ENCODE measurements at regions not wholly inside any gene's neighbourhood (a gene's known extent, or its start where the extent isn't known, plus 50 kb on each side); places are given as distances from the start of the nearest gene placed in this dataset.

- Histone ChIP-seq H3K36me3 (ENCODE audit: insufficient read depth, low read length) (no peaks in the 10 kb centered on the region), H3K4me3 (ENCODE audit: low read length in 2 of 2) (no peak overlapping the region), H3K4me1 (ENCODE audit: insufficient read depth, low read length) (no peaks in the 10 kb centered on the region), H3K27me3 (ENCODE audit: insufficient read depth, low read length) (no peaks in the 10 kb centered on the region), H3K27ac (ENCODE audit: low read depth, low read length) (no peak overlapping the region), H3K9me3 (ENCODE audit: control insufficient read depth in 1 of 2, low read length in 2 of 2) (no peaks in the 10 kb centered on the region)
- no peak for DNase-seq
- H3K4me3 Mint-ChIP-seq, result no peak overlapping the region
- H3K4me1 Mint-ChIP-seq, result no peaks in the 10 kb centered on the region
- intact Hi-C loops (cut with micrococcal nuclease), result no loop called here
- no peaks in the 10 kb centered on the region for H3K27me3 Mint-ChIP-seq
- peaks cover 0 to 2% (median 0%) of the 10 kb centered on the region in 8 donors for H3K9me3 Mint-ChIP-seq
- CTCF ChIA-PET (ENCODE audit: partially characterized antibody), result no interaction called here
- no peaks in the 10 kb centered on the region for H3K36me3 Mint-ChIP-seq
- no peak overlapping the region for H3K27ac Mint-ChIP-seq
- POLR2A ChIA-PET (ENCODE audit: partially characterized antibody), result no interaction called here
These were observed 293.5 kb upstream of the FSTL5 start for GRCh38 chr4:162457071-162457865.

- ChIA-PET POLR2A (ENCODE audit: partially characterized antibody) (no interaction called here), CTCF (ENCODE audit: partially characterized antibody) (no interaction called here)
- H3K36me3 ChIP-seq (ENCODE audit: insufficient read depth, low read length), result no peaks in the 10 kb centered on the region
- Mint-ChIP-seq H3K27ac (no peak overlapping the region), H3K4me1 (no peaks in the 10 kb centered on the region), H3K27me3 (no peaks in the 10 kb centered on the region), H3K9me3 (peaks cover 0 to 2% (median 0%) of the 10 kb centered on the region in 8 donors), H3K36me3 (no peaks in the 10 kb centered on the region), H3K4me3 (no peak overlapping the region)
- intact Hi-C loops (cut with micrococcal nuclease), result no loop called here
- no peak overlapping the region for H3K4me3 ChIP-seq (ENCODE audit: low read length in 2 of 2)
- no peak overlapping the region for H3K27ac ChIP-seq (ENCODE audit: low read depth, low read length)
- H3K27me3 ChIP-seq (ENCODE audit: insufficient read depth, low read length), result no peaks in the 10 kb centered on the region
- H3K9me3 ChIP-seq (ENCODE audit: control insufficient read depth in 1 of 2, low read length in 2 of 2), result no peaks in the 10 kb centered on the region
- no peaks in the 10 kb centered on the region for H3K4me1 ChIP-seq (ENCODE audit: insufficient read depth, low read length)
- no peak for DNase-seq
These were observed 292.3 kb upstream of the FSTL5 start for GRCh38 chr4:162456106-162456505.

DNA sequence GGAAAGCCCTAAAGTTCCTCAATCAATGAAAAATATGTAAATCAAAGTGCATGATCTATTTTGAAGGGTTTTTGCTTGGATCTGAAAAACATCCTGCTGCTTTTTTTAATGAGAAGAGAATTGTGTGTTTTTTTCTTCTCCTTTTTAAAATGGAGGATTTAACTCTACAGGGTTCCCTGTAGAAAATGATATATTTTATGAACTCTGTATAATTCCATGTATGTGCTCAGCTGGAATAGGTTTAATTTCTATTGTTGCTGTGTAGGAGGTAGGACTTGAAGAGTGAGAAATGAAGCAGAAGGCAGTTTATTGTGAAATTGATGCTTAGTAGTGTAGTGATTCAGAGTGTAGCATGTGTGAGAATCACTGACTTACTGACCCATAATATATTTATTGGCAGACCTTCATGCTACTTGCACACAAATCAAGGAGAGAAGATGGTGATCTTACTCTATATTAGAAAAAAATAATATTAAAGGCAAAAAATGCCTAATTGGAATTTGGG, 286.8 kb upstream of the FSTL5 start:
- no peaks in the 10 kb centered on the region for H3K4me1 ChIP-seq (ENCODE audit: insufficient read depth, low read length)
- DNase-seq, result no peak
- H3K27ac ChIP-seq (ENCODE audit: low read depth, low read length), result no peak overlapping the region
- CTCF ChIA-PET (ENCODE audit: partially characterized antibody), result no interaction called here
- Mint-ChIP-seq H3K36me3 (no peaks in the 10 kb centered on the region), H3K4me3 (no peak overlapping the region), H3K9me3 (peaks cover 0 to 2% (median 0%) of the 10 kb centered on the region in 8 donors), H3K27ac (no peak overlapping the region), H3K27me3 (no peaks in the 10 kb centered on the region), H3K4me1 (no peaks in the 10 kb centered on the region)
- no peaks in the 10 kb centered on the region for H3K36me3 ChIP-seq (ENCODE audit: insufficient read depth, low read length)
- POLR2A ChIA-PET (ENCODE audit: partially characterized antibody), result no interaction called here
- H3K27me3 ChIP-seq (ENCODE audit: insufficient read depth, low read length), result no peaks in the 10 kb centered on the region
- no peaks in the 10 kb centered on the region for H3K9me3 ChIP-seq (ENCODE audit: control insufficient read depth in 1 of 2, low read length in 2 of 2)
- intact Hi-C loops (cut with micrococcal nuclease), result no loop called here
- no peak overlapping the region for H3K4me3 ChIP-seq (ENCODE audit: low read length in 2 of 2)

- Histone ChIP-seq H3K36me3 (ENCODE audit: insufficient read depth, low read length) (no peaks in the 10 kb centered on the region), H3K4me3 (ENCODE audit: low read length in 2 of 2) (no peak overlapping the region), H3K4me1 (ENCODE audit: insufficient read depth, low read length) (no peaks in the 10 kb centered on the region), H3K27me3 (ENCODE audit: insufficient read depth, low read length) (no peaks in the 10 kb centered on the region), H3K9me3 (ENCODE audit: control insufficient read depth in 1 of 2, low read length in 2 of 2) (no peaks in the 10 kb centered on the region), H3K27ac (ENCODE audit: low read depth, low read length) (no peak overlapping the region)
- H3K27ac Mint-ChIP-seq, result no peak overlapping the region
- CTCF ChIA-PET (ENCODE audit: partially characterized antibody), result no interaction called here
- POLR2A ChIA-PET (ENCODE audit: partially characterized antibody), result no interaction called here
- H3K4me1 Mint-ChIP-seq, result no peaks in the 10 kb centered on the region
- no peaks in the 10 kb centered on the region for H3K27me3 Mint-ChIP-seq
- H3K36me3 Mint-ChIP-seq, result no peaks in the 10 kb centered on the region
- peaks cover 0 to 2% (median 0%) of the 10 kb centered on the region in 8 donors for H3K9me3 Mint-ChIP-seq
- no peak overlapping the region for H3K4me3 Mint-ChIP-seq
- intact Hi-C loops (cut with micrococcal nuclease), result no loop called here
- no peak for DNase-seq
These were observed 279.7 kb upstream of the FSTL5 start for GRCh38 chr4:162443510-162443909.

GRCh38 chr4:162442128-162442527, 278.3 kb upstream of the FSTL5 start:
- no peaks in the 10 kb centered on the region for H3K27me3 ChIP-seq (ENCODE audit: insufficient read depth, low read length)
- H3K36me3 ChIP-seq (ENCODE audit: insufficient read depth, low read length), result no peaks in the 10 kb centered on the region
- intact Hi-C loops (cut with micrococcal nuclease), result no loop called here
- Mint-ChIP-seq H3K36me3 (no peaks in the 10 kb centered on the region), H3K4me3 (no peak overlapping the region), H3K27me3 (no peaks in the 10 kb centered on the region), H3K4me1 (no peaks in the 10 kb centered on the region), H3K9me3 (peaks cover 0 to 2% (median 0%) of the 10 kb centered on the region in 8 donors), H3K27ac (no peak overlapping the region)
- no peaks in the 10 kb centered on the region for H3K9me3 ChIP-seq (ENCODE audit: control insufficient read depth in 1 of 2, low read length in 2 of 2)
- H3K4me1 ChIP-seq (ENCODE audit: insufficient read depth, low read length), result no peaks in the 10 kb centered on the region
- ChIA-PET POLR2A (ENCODE audit: partially characterized antibody) (no interaction called here), CTCF (ENCODE audit: partially characterized antibody) (no interaction called here)
- H3K27ac ChIP-seq (ENCODE audit: low read depth, low read length), result no peak overlapping the region
- no peak for DNase-seq
- no peak overlapping the region for H3K4me3 ChIP-seq (ENCODE audit: low read length in 2 of 2)

- ChIA-PET POLR2A (ENCODE audit: partially characterized antibody) (no interaction called here), CTCF (ENCODE audit: partially characterized antibody) (no interaction called here)
- Mint-ChIP-seq H3K4me3 (no peak overlapping the region), H3K4me1 (no peaks in the 10 kb centered on the region), H3K9me3 (peaks cover 0 to 5% (median 1%) of the 10 kb centered on the region in 8 donors), H3K27me3 (no peaks in the 10 kb centered on the region), H3K27ac (no peak overlapping the region), H3K36me3 (no peaks in the 10 kb centered on the region)
- no peak overlapping the region for H3K4me3 ChIP-seq (ENCODE audit: low read length in 2 of 2)
- H3K9me3 ChIP-seq (ENCODE audit: control insufficient read depth in 1 of 2, low read length in 2 of 2), result no peaks in the 10 kb centered on the region
- intact Hi-C loops (cut with micrococcal nuclease), result no loop called here
- no peaks in the 10 kb centered on the region for H3K36me3 ChIP-seq (ENCODE audit: insufficient read depth, low read length)
- no peak overlapping the region for H3K27ac ChIP-seq (ENCODE audit: low read depth, low read length)
- no peak for DNase-seq
- no peaks in the 10 kb centered on the region for H3K27me3 ChIP-seq (ENCODE audit: insufficient read depth, low read length)
- no peaks in the 10 kb centered on the region for H3K4me1 ChIP-seq (ENCODE audit: insufficient read depth, low read length)
These were observed 258.5 kb upstream of the FSTL5 start for GRCh38 chr4:162422312-162422711.

DNA sequence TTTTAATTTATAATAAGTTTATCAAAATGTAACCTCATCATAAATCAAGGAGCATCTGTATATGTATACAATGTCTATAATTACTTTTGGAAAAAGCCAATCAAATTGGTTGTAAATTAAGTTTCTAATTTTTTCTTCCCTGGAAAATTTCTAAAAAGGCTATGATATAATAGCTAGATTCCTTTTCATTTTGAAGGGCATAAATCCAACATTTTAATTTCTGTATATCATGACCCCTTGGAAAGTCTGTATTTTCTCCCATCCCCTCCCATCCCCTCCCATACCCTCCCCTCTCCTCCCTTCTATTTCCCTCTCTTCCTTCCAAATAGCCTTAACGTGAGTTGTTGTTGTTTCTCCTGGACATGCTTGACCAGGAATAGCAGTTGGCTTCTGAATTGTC, 247.1 kb upstream of the FSTL5 start:
- Histone ChIP-seq H3K27ac (ENCODE audit: low read depth, low read length) (no peak overlapping the region), H3K4me1 (ENCODE audit: insufficient read depth, low read length) (no peaks in the 10 kb centered on the region), H3K9me3 (ENCODE audit: control insufficient read depth in 1 of 2, low read length in 2 of 2) (no peaks in the 10 kb centered on the region), H3K36me3 (ENCODE audit: insufficient read depth, low read length) (no peaks in the 10 kb centered on the region), H3K27me3 (ENCODE audit: insufficient read depth, low read length) (no peaks in the 10 kb centered on the region), H3K4me3 (ENCODE audit: low read length in 2 of 2) (no peak overlapping the region)
- no peaks in the 10 kb centered on the region for H3K27me3 Mint-ChIP-seq
- H3K36me3 Mint-ChIP-seq, result no peaks in the 10 kb centered on the region
- H3K4me3 Mint-ChIP-seq, result no peak overlapping the region
- peaks cover 0 to 6% (median 1%) of the 10 kb centered on the region in 8 donors for H3K9me3 Mint-ChIP-seq
- no peak for DNase-seq
- H3K4me1 Mint-ChIP-seq, result no peaks in the 10 kb centered on the region
- ChIA-PET CTCF (ENCODE audit: partially characterized antibody) (no interaction called here), POLR2A (ENCODE audit: partially characterized antibody) (no interaction called here)
- intact Hi-C loops (cut with micrococcal nuclease), result no loop called here
- no peak overlapping the region for H3K27ac Mint-ChIP-seq
